ENCODE measurements at regions not wholly inside any gene's neighbourhood (a gene's known extent, or its start where the extent isn't known, plus 50 kb on each side); places are given as distances from the start of the nearest gene placed in this dataset.

DNA sequence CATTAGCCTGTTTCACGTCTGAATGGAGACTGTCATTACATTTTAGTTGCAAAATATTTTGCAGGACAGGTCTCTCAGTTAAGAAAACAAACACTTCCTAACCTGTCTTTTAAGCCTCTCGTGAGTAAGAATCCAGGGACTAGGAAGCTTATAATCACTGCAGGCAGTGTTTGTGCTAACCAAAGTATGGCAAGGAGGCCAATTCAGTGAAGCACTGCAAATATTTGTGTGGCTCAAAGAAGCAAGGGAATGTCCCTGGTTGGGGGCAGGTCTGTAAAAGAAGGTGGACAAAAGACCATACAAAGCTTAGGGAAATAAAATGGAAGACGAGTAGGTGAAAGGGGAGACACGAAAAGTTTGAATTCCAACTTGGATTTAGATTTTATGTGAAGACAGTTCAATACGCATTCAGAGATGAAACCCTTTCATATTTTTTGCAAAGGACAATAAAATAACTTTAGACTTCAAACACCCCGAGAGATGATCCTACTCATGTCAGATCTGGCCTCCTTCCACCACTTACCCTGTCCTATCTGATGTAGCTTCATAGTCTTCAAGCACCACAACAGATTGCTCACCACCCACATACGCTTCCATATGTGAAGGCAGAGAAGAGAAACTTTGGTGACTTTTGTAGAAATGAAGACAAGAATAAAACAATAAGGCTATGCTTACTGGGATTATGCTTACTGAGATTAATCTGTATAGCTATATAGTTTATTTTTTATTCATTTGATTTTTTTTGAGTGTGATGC lies 240.9 kb downstream of the TUSC7 start:
- TF ChIP-seq, protein P1, sequence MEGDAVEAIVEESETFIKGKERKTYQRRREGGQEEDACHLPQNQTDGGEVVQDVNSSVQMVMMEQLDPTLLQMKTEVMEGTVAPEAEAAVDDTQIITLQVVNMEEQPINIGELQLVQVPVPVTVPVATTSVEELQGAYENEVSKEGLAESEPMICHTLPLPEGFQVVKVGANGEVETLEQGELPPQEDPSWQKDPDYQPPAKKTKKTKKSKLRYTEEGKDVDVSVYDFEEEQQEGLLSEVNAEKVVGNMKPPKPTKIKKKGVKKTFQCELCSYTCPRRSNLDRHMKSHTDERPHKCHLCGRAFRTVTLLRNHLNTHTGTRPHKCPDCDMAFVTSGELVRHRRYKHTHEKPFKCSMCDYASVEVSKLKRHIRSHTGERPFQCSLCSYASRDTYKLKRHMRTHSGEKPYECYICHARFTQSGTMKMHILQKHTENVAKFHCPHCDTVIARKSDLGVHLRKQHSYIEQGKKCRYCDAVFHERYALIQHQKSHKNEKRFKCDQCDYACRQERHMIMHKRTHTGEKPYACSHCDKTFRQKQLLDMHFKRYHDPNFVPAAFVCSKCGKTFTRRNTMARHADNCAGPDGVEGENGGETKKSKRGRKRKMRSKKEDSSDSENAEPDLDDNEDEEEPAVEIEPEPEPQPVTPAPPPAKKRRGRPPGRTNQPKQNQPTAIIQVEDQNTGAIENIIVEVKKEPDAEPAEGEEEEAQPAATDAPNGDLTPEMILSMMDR (IDR thresholded peaks at IDR 0.05): no peak
- TF ChIP-seq POLR2A (IDR thresholded peaks at IDR 0.05): no peak

Measured in adrenal gland (tissue), 5 donors.